ENCODE measurements at regions not wholly inside any gene's neighbourhood (a gene's known extent, or its start where the extent isn't known, plus 50 kb on each side); places are given as distances from the start of the nearest gene placed in this dataset.
"Not testable (repeated sequence)": the region's sequence is repeated elsewhere in the genome, so short reads cannot be mapped to it uniquely, and the experiment has no call there.

DNA sequence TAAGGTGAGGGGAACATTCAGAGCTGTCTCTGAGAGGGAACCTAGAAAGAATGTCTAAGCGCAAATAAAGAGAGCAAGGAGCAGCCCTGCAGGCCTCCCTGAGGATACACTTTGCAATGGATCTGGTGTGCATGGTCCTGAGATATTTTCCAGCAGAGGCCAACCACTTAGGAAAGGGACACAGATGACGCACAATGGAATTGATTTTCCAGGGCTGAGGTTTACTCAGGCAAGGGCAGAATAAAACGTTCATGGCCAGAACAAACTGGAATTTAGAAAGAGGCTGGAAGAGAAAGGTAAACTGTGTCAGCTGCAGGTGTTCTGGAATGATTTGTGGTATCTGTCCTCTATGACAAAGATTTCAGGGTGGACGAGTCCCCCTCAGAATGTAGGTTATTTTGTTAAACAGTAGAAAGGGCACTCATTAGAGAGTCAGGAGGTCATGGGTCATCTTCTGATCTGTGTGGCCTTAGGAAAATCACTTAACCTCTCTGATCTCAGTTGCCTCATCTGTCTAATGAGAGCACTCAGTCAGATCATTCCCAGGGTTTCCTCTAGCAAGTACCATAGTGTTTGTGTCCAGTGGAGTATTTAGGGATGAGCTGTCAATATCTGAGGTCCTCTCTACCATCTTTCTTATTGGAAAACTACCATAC is 61.8 kb upstream of the PGBD5 start:
- no peaks in the 10 kb centered on the region for H3K9me3 ChIP-seq (ENCODE audit: low read depth, low read length, poor library complexity, severe bottlenecking)
- DNase-seq (ENCODE audit: low spot score), result no peak
- H3K36me3 ChIP-seq (ENCODE audit: insufficient read depth, low read length, poor library complexity, severe bottlenecking), result no peaks in the 10 kb centered on the region
- ChIA-PET CTCF (no interaction called here), POLR2A (ENCODE audit: low non-redundant PET) (no interaction called here)
- H3K27ac ChIP-seq (ENCODE audit: low read depth, low read length, poor library complexity, severe bottlenecking), result no peak overlapping the region
- no peak overlapping the region for H3K4me3 ChIP-seq (ENCODE audit: low read depth, low read length, poor library complexity, severe bottlenecking)
- peaks cover 20% of the 10 kb centered on the region for H3K27me3 ChIP-seq (replicated peaks; ENCODE audit: insufficient read depth, low read depth, low read length, poor library complexity)
- no peak for TF ChIP-seq EZH2 (IDR thresholded peaks at IDR 0.05; ENCODE audit: borderline replicate concordance, low read depth, low read length, poor library complexity, severe bottlenecking)
- BruUV-seq (replicated peaks), result no TSS peak
- intact Hi-C loops (cut with micrococcal nuclease; ENCODE audit: unreplicated experiment), result no loop called here
- no peaks in the 10 kb centered on the region for H3K4me1 ChIP-seq (ENCODE audit: insufficient read depth, low read length, poor library complexity, severe bottlenecking)

DNA sequence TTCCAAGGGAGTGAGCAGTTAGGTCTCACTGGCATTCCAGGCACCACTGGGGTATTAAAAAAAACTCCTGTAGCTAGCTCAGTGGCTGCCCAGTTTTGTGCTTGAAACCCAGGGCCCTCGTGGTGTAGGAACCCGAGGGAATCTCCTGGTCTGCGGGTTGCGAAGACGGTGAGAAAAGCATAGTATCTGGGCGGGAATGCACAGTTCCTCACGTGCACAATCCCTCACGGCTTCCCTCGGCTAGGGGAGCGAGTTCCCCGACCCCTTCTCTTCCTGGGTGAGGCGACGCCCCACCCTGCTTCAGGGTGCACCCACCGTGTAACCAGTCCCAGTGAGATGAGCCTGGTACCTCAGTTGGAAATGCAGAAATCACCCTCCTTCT is 50.5 kb upstream of the PGBD5 start:
- intact Hi-C loops (cut with micrococcal nuclease; ENCODE audit: unreplicated experiment), result no loop called here
- BruUV-seq (replicated peaks), result no TSS peak
- ChIA-PET CTCF (no interaction called here), POLR2A (ENCODE audit: low non-redundant PET) (no interaction called here)
- H3K4me1 ChIP-seq (ENCODE audit: insufficient read depth, low read length, poor library complexity, severe bottlenecking), result no peaks in the 10 kb centered on the region
- H3K9me3 ChIP-seq (ENCODE audit: low read depth, low read length, poor library complexity, severe bottlenecking), result no peaks in the 10 kb centered on the region
- no peak for DNase-seq (ENCODE audit: low spot score)
- H3K27ac ChIP-seq (ENCODE audit: low read depth, low read length, poor library complexity, severe bottlenecking), result no peak overlapping the region
- H3K4me3 ChIP-seq (ENCODE audit: low read depth, low read length, poor library complexity, severe bottlenecking), result no peak overlapping the region
- no peak for TF ChIP-seq EZH2 (IDR thresholded peaks at IDR 0.05; ENCODE audit: borderline replicate concordance, low read depth, low read length, poor library complexity, severe bottlenecking)
- TF ChIP-seq, protein P1, sequence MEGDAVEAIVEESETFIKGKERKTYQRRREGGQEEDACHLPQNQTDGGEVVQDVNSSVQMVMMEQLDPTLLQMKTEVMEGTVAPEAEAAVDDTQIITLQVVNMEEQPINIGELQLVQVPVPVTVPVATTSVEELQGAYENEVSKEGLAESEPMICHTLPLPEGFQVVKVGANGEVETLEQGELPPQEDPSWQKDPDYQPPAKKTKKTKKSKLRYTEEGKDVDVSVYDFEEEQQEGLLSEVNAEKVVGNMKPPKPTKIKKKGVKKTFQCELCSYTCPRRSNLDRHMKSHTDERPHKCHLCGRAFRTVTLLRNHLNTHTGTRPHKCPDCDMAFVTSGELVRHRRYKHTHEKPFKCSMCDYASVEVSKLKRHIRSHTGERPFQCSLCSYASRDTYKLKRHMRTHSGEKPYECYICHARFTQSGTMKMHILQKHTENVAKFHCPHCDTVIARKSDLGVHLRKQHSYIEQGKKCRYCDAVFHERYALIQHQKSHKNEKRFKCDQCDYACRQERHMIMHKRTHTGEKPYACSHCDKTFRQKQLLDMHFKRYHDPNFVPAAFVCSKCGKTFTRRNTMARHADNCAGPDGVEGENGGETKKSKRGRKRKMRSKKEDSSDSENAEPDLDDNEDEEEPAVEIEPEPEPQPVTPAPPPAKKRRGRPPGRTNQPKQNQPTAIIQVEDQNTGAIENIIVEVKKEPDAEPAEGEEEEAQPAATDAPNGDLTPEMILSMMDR (conservative IDR thresholded peaks at IDR 0.05; ENCODE audit: low read depth, low read length), result no peak
- peaks cover 53% of the 10 kb centered on the region for H3K27me3 ChIP-seq (replicated peaks; ENCODE audit: insufficient read depth, low read depth, low read length, poor library complexity)
- H3K36me3 ChIP-seq (ENCODE audit: insufficient read depth, low read length, poor library complexity, severe bottlenecking), result no peaks in the 10 kb centered on the region

DNA sequence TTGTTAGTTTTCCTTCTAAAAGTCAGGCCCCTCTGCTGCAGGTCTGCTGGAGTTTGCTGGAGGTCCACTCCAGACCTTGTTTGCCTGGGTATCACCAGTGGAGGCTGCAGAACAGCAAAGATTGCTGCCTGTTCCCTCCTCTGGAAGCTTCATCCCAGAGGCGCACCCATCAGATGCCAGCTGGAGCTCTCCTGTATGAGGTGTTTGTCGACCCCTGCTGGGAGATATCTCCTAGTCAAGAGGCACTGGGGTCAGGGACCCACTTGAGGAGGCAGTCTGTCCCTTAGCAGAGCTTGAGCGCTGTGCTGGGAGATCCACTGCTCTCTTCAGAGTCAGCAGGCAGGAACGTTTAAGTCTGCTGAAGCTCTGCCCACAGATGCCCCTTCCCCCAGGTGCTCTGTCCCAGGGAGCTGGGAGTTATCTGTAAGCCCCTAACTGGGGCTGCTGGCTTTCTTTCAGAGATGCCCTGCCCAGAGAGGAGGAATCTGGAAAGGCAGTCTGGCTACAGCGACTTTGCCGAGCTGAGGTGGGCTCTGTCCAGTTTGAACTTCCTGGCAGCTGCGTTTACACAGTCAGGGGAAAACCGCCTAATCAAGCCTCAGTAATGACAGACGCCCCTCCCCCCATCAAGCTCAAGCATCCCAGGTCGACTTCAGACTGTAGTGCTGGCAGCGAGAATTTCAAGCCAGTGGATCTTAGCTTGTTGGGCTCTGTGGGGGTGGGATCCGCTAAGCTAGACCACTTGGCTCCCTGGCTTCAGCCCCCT is 49.9 kb upstream of the PGBD5 start:
- H3K4me1 ChIP-seq (ENCODE audit: insufficient read depth, low read length, poor library complexity, severe bottlenecking); H3K4me3 ChIP-seq (ENCODE audit: low read depth, low read length, poor library complexity, severe bottlenecking); POLR2A ChIA-PET (ENCODE audit: low non-redundant PET); H3K27ac ChIP-seq (ENCODE audit: low read depth, low read length, poor library complexity, severe bottlenecking); BruUV-seq (replicated peaks); DNase-seq (ENCODE audit: low spot score); H3K9me3 ChIP-seq (ENCODE audit: low read depth, low read length, poor library complexity, severe bottlenecking); intact Hi-C loops (cut with micrococcal nuclease; ENCODE audit: unreplicated experiment); CTCF ChIA-PET; H3K36me3 ChIP-seq (ENCODE audit: insufficient read depth, low read length, poor library complexity, severe bottlenecking): not testable (repeated sequence)
- H3K27me3 ChIP-seq (replicated peaks; ENCODE audit: insufficient read depth, low read depth, low read length, poor library complexity), result peaks cover 49% of the 10 kb centered on the region

All from A673 (cell line).